ENCODE measurements at regions not wholly inside any gene's neighbourhood (a gene's known extent, or its start where the extent isn't known, plus 50 kb on each side); places are given as distances from the start of the nearest gene placed in this dataset.

DNA sequence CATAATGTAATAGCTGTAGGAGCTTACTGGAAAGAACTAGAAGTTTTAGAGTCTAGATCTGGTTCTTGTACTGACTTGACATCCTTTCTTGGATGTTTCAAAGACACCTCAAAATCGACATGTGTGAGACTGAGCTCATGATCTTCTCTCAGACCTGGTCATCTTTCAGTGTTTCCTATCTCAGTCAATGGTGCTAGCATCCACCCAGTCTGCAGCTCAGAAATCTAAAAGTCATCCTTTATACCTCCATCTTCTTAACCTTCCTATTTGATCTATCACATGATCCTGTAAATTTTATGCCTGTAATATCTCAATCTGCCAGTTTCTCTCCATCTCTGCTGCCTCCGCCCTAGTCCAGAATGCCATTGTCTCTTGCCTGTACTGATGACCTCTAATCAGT is 301.9 kb upstream of the PITX2 start:
- TF ChIP-seq, protein P1, sequence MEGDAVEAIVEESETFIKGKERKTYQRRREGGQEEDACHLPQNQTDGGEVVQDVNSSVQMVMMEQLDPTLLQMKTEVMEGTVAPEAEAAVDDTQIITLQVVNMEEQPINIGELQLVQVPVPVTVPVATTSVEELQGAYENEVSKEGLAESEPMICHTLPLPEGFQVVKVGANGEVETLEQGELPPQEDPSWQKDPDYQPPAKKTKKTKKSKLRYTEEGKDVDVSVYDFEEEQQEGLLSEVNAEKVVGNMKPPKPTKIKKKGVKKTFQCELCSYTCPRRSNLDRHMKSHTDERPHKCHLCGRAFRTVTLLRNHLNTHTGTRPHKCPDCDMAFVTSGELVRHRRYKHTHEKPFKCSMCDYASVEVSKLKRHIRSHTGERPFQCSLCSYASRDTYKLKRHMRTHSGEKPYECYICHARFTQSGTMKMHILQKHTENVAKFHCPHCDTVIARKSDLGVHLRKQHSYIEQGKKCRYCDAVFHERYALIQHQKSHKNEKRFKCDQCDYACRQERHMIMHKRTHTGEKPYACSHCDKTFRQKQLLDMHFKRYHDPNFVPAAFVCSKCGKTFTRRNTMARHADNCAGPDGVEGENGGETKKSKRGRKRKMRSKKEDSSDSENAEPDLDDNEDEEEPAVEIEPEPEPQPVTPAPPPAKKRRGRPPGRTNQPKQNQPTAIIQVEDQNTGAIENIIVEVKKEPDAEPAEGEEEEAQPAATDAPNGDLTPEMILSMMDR (IDR thresholded peaks at IDR 0.05; ENCODE audit: insufficient read depth, low read length, poor library complexity, severe bottlenecking): no peak
- TF ChIP-seq EZH2phosphoT487 (conservative IDR thresholded peaks at IDR 0.05; ENCODE audit: low read length): no peak
